ENCODE measurements at regions not wholly inside any gene's neighbourhood (a gene's known extent, or its start where the extent isn't known, plus 50 kb on each side); places are given as distances from the start of the nearest gene placed in this dataset.

- H3K27ac ChIP-seq = no peak overlapping the region
- TF ChIP-seq ZFX (IDR thresholded peaks at IDR 0.05; ENCODE audit: borderline replicate concordance) = no peak
- TF ChIP-seq, protein P1, sequence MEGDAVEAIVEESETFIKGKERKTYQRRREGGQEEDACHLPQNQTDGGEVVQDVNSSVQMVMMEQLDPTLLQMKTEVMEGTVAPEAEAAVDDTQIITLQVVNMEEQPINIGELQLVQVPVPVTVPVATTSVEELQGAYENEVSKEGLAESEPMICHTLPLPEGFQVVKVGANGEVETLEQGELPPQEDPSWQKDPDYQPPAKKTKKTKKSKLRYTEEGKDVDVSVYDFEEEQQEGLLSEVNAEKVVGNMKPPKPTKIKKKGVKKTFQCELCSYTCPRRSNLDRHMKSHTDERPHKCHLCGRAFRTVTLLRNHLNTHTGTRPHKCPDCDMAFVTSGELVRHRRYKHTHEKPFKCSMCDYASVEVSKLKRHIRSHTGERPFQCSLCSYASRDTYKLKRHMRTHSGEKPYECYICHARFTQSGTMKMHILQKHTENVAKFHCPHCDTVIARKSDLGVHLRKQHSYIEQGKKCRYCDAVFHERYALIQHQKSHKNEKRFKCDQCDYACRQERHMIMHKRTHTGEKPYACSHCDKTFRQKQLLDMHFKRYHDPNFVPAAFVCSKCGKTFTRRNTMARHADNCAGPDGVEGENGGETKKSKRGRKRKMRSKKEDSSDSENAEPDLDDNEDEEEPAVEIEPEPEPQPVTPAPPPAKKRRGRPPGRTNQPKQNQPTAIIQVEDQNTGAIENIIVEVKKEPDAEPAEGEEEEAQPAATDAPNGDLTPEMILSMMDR (IDR thresholded peaks at IDR 0.05) = no peak
Measured at GRCh38 chr12:124496584-124496983, 70.8 kb downstream of the NCOR2 start.

DNA sequence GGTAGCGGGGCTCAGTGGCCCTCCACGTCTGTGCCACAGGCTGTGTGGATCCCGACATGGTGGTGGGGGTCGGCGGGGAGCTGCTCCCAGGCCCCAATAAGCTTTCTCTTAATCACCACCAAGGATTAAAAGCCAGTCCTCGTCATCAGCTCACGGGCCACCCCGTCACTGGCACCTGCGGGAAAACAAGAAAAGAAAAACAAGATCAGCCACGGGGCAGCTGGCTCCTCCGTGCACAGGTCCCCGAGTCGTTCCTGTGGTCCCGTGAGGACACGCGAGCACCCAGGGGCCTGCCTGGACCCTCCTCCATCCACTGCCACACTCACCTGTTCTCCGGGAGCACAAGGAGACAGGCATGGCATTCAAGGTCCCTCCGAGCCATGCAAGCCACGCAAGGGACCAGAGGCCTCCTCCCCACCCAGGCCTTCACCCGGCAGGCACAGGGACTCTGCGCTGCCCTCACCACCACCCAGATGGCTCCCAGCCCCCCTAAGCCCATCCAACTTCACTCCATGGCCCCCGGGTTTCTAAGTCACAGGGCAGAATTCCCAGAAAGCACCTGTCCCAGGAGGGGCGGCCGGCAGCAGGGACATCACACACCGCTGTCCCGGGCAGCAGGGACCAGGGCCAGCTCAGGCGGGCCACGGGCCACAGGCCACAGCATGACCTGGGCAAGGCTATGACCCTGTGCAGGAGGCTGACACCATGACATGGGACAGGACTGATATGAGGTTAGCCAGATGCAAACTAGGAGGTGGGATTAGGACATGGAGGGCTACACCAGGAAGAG is 72.0 kb downstream of the NCOR2 start:
- no peak for TF ChIP-seq ZFX (IDR thresholded peaks at IDR 0.05; ENCODE audit: borderline replicate concordance)
- H3K27ac ChIP-seq = no peak overlapping the region

GRCh38 chr12:124494751-124495129 is 72.7 kb downstream of the NCOR2 start:
- no peak for TF ChIP-seq ZFX (IDR thresholded peaks at IDR 0.05; ENCODE audit: borderline replicate concordance)
- TF ChIP-seq, protein P1 (IDR thresholded peaks at IDR 0.05) = no peak
- no peak overlapping the region for H3K27ac ChIP-seq

GRCh38 chr12:124493809-124494750 is 73.3 kb downstream of the NCOR2 start:
- TF ChIP-seq, protein P1 (IDR thresholded peaks at IDR 0.05) = no peak
- TF ChIP-seq ZFX (IDR thresholded peaks at IDR 0.05; ENCODE audit: borderline replicate concordance) = no peak
- H3K27ac ChIP-seq = no peak overlapping the region

GRCh38 chr12:124492879-124493808 is 74.3 kb downstream of the NCOR2 start:
- H3K27ac ChIP-seq = no peak overlapping the region
- TF ChIP-seq, protein P1 (IDR thresholded peaks at IDR 0.05) = no peak
- TF ChIP-seq ZFX (IDR thresholded peaks at IDR 0.05; ENCODE audit: borderline replicate concordance) = no peak

- TF ChIP-seq, protein P1 (IDR thresholded peaks at IDR 0.05) = no peak
- TF ChIP-seq ZFX (IDR thresholded peaks at IDR 0.05; ENCODE audit: borderline replicate concordance) = no peak
- H3K27ac ChIP-seq = no peak overlapping the region
Measured at GRCh38 chr12:124491856-124492420, 75.5 kb downstream of the NCOR2 start.

DNA sequence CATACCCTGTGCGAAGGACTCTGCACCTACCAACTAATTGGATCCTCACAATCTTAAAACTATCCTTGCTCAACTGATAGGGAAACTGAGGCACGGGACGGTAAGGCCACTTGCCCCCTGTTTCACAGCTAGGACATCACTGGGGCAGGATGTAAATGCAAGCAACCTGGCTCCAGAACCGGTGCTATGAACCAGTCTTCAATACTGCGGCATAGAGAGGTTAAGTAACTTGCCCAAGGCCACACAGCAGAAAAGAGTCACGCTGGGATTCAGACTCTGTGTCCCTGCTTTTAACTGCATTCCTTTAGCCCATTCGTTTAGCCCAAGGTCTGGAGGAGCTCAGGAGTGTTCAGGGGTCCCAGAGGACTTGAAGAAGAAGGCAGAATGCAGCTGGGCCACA is 76.1 kb downstream of the NCOR2 start:
- no peak overlapping the region for H3K27ac ChIP-seq
- no peak for TF ChIP-seq ZFX (IDR thresholded peaks at IDR 0.05; ENCODE audit: borderline replicate concordance)
- TF ChIP-seq, protein P1 (IDR thresholded peaks at IDR 0.05) = no peak
